ENCODE measurements at regions not wholly inside any gene's neighbourhood (a gene's known extent, or its start where the extent isn't known, plus 50 kb on each side); places are given as distances from the start of the nearest gene placed in this dataset.

DNA sequence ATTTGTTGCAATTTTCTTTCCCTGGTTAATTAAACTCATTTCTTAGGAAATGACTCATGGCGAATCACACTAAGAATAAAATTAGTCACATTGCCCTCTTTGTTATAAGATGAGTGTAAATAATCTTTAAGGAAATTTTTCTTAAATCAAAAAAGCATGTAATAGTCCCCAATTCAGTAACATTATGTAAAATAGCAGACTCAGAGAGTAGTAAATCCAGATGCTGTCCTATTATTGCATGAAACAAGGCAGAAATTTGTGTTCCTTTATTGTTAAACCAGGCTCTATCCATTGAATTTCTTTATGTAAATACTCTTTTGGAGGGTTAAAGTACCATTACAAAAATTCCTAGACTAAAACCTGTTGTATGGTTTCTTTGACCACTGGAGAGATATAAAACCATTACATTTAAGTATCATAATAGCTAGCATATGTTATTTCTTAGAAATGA, 154.5 kb upstream of the C1orf87 start:
- DNase-seq: no peak

DNA sequence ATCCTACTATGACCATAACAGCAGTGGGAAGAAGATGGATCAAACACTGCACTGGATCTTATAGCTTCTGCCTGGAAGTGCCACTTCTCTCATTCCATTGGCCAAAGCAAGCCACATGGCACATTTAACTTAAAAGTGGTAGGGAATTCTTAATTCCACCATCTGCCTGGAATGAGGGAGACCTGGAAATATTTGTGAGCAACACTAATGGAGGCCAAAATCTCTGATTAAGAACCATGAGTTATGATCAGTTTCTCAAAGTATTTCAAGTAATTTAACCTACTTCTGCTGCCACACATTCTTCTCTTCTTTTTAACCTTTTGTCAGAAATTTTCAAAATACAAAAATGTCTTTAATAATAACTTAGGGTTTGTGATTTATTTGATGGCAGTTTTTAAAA, 154.0 kb upstream of the C1orf87 start:
- DNase-seq: no peak

- DNase-seq: no peak
Measured at GRCh38 chr1:60225486-60225885, 151.9 kb upstream of the C1orf87 start.

DNA sequence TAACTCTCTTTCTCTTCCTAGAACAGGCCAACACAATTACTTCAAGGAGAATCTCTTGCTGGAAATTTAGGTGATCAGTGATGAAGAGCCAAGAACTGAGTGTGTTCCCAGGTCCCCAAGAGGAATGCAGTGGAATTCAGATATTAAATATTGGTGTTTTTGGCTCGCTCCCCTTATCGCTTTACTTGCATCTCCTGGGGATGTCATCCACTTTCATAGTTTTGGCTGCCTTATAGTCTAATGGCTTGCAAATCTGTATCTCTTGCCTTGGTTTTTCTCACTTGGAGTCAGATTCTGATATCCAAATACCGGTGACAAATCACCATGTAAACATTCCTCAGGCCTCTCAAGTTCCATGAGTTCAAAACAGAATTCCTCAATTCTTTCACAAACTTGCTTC, 151.0 kb upstream of the C1orf87 start:
- no peak for DNase-seq

- DNase-seq: no peak
Measured at GRCh38 chr1:60223158-60223557, 149.6 kb upstream of the C1orf87 start.

GRCh38 chr1:60222360-60223115, 149.0 kb upstream of the C1orf87 start:
- DNase-seq: no peak

DNA sequence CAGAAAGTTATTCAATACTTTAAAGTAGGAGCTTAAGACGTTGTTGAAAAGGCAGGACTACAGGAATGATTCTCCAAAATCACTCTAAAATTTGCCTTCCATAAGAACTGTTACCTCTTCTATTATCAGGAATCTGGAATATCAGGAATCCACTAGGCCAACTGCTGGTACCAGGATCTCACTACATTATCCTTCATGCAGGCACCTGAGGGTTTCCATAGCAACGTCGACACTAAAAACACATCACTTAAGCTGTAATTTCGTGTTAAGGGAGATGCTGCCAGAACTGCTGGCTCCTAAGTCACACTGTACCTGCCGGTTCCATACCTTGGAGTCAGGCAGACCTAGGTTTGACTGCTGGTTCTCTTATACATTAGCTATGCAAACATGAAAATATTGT, 139.7 kb upstream of the C1orf87 start:
- no peak for DNase-seq

GRCh38 chr1:60196026-60196425, 122.5 kb upstream of the C1orf87 start:
- DNase-seq: no peak

DNA sequence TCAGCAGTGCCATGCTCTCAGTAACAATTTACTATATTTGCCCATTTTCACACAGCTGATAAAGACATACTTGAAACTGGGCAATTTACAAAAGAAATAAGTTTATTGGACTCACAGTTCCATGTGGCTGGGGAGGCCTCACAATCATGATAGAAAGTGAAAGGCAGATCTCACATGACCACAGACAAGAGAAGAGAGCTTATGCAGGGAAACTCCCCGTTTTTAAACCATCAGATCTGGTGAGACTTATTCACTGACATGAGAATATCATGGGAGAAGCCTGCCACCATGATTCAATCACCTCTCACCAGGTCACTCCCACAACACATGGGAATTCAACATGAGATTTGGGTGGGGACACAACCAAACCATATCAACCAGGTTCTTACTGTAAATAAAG, 112.1 kb upstream of the C1orf87 start:
- DNase-seq: no peak

DNA sequence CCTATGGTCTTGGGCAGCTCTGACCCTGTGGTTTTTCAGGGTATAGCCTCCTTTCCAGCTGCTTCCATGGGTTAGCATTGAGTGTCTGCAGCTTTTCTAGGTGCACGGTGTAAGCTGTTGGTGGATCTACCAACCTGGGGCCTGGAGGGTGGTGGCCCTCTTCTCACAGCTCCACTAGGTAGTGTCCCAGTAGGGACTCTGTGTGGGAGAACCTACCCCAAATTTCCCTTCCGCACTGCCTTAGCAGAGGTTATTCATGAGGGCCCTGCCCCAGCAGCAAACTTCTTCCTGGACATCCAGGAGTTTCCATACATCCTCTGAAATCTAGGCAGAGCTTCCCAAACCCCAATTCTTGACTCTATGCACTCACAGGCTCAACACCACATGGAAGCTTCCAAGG, 111.0 kb upstream of the C1orf87 start:
- DNase-seq: no peak

GRCh38 chr1:60173729-60174505, 100.3 kb upstream of the C1orf87 start:
- DNase-seq: no peak

DNA sequence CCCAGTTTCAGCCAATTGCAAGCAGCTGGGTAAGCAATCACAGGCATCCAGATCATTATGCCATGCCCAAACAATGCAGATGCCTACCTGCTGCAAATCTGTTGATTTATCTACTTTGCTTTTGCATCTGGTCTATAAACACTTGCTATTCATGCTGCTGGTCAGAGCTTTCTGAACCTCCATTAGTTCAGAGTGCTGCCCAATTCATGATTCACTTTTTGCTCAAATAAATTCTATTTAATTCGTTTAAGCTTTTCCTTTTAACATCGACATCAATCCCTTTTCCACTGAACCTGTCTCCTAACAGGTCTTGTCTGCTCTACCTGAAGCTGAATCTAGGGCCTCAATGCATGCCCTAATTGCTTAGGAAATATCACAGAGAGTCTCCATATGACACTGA, 99.4 kb upstream of the C1orf87 start:
- DNase-seq: peak; percentile 12

DNA sequence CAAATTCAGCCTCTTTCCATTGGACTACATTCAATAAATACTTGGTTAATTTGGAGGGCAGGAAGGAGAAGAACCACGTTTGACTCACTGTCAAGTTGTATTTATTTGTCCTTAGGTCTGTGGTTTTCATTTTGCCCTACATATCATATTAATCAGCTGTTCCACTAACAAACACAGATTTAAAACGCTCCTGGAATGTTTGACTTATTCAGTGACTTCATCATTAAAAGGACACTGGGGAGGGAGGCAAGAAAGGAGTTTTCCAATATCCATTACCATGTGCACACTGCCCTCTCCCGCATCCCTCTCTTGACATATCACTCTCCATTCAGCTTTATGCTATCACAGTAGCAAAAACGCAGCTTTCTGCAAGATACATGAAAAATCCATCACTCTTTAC, 98.2 kb upstream of the C1orf87 start:
- DNase-seq: no peak

DNA sequence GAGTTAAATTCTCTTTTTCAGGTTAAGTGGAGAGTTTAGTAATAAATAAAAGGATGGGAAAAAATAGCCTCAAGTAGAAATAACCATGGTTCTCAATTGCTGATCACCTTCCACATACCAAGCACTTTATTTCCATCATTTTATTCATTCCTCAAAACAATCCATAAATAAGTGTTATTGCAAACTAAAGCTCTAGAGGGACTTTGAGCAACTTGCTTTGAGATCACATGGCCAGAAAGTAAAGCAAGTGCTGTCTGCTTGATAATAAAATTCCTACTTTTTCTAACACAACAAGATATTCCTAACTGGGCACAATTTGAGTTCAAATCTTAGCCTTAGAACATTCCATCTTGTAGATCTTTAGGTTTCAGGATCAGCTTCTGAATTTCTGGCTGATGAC, 97.1 kb upstream of the C1orf87 start:
- no peak for DNase-seq

- no peak for DNase-seq
Measured at GRCh38 chr1:60169206-60169605, 95.6 kb upstream of the C1orf87 start.

GRCh38 chr1:60162936-60163335, 89.4 kb upstream of the C1orf87 start:
- no peak for DNase-seq

DNA sequence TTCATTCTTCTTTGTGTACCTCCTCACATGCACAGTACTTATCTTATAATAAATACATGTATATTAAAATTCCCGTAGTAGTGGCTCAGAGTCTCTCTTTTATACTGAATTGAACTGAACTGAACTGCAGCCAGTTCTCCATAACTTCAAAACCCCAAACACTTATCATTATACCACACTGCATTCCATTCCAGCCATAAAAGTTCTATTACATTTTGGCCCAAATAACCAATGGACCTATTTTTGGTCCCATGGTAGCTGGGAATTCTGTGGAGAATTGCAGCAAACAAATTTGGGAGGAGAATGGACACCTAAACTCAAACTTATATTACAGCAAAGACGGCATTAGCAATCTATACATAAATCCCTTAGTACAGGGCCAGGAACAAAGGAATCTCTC, 86.6 kb upstream of the C1orf87 start:
- no peak for DNase-seq

- no peak for DNase-seq
Measured at GRCh38 chr1:60156371-60156770, 82.8 kb upstream of the C1orf87 start.

DNA sequence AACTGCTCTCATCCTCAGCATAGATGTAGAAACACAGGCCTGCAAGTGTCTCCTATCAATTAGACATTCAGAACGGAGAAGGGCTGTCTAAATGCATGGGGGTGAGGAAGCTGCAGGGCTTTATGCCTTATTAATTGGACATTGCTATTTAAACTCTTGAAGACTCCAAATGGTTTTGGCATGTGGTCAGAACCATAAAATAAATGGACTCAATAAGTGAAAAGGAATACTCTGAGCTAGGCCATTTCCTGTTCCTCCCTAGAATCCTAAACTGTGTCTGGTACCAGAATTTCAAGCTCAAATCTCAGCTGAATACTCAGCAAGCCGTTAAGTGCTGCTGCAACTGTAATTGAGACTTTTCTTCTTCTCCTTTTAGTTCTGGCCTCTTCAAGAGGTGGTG, 80.4 kb upstream of the C1orf87 start:
- DNase-seq: no peak

- DNase-seq: no peak
Measured at GRCh38 chr1:60152891-60153290, 79.3 kb upstream of the C1orf87 start.

GRCh38 chr1:60151311-60151710, 77.7 kb upstream of the C1orf87 start:
- no peak for DNase-seq

DNA sequence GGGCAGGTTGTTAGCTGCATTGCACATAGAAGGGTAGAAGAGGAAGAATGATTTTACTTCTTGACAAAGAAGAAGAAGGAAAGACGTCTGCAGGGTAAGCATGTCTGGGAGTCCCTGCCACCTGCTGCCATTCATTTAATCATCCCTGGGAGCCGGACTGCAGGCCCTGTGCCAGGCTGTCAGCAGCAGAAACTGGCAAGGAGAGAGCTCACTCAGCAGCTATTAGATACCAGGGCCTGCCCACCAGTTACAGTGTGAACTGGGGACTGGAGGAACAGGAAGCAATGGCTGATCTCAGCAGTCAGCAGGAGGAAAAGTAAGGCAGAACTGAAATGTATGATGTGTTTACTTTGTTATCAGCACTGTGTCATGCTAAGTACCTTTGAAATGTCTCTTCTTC, 75.7 kb upstream of the C1orf87 start:
- no peak for DNase-seq

GRCh38 chr1:60146884-60147283, 73.3 kb upstream of the C1orf87 start:
- no peak for DNase-seq

GRCh38 chr1:60145771-60146170, 72.2 kb upstream of the C1orf87 start:
- no peak for DNase-seq

DNA sequence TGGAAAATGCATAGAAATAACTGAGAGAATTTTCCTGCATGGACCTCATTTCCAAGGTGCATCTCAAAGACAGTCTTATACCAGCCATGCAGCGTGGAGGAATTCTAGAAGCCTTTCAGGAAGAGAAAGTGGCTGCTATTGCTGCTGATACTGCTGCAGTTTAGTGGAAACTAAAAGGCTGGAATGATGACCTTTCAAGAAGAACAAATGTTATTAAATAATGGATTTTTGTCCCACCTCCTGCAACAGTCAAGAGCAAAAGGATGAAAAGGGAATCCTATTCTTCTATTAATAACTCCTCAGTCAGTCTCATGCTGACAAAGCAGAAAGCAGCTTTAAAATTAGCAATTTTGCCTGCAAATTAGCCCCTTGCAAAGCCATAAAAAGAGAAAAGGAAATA, 68.2 kb upstream of the C1orf87 start:
- DNase-seq: no peak

All from SHP77 treated with DMSO at 0.1 percent for 48 hours (cell line).